ENCODE measurements at regions not wholly inside any gene's neighbourhood (a gene's known extent, or its start where the extent isn't known, plus 50 kb on each side); places are given as distances from the start of the nearest gene placed in this dataset.

- no peak for TF ChIP-seq POLR2AphosphoS5 (IDR thresholded peaks at IDR 0.05; ENCODE audit: borderline replicate concordance, low read depth, low read length)
- no peak for TF ChIP-seq EZH2 (IDR thresholded peaks at IDR 0.05)
- no peak for TF ChIP-seq FOXP2 (optimal IDR thresholded peaks at IDR 0.05; ENCODE audit: control extremely low read depth, extremely low read length, insufficient read depth)
Observed at GRCh38 chr10:90412582-90412981, 445.3 kb downstream of the HTR7 start.
